CD14-positive monocyte (primary cell): ENCODE measurements at regions not wholly inside any gene's neighbourhood (a gene's known extent, or its start where the extent isn't known, plus 50 kb on each side); places are given as distances from the start of the nearest gene placed in this dataset.

Experiments used
- DNase-seq, 3 donors: peaks; one replicate each; pipeline ENCODE4 v3.0.0-alpha.2; 2011 to 2022
- H2AFZ ChIP-seq: 2 replicates; pipeline ENCODE4 v1.6.0; 2012; ENCODE audit warnings: mild to moderate bottlenecking, low read depth, low read length, inconsistent platforms; ENCODE audit not compliant: insufficient read depth, poor library complexity, severe bottlenecking
- H3K27ac ChIP-seq, 2 donors: 1 replicate in 1 of 2; 2 replicates in 1 of 2; pipeline ENCODE4 v1.5.1; 2012 to 2013; ENCODE audit warnings: low read length in 2 of 2, control low read depth in 1 of 2, inconsistent platforms in 1 of 2, low read depth in 1 of 2, mild to moderate bottlenecking in 1 of 2
- H3K27me3 ChIP-seq, 2 donors: one replicate each; pipeline versions ENCODE4 v1.6.0 to v1.6.1; 2011 to 2013; ENCODE audit warnings: low read length in 2 of 2; ENCODE audit not compliant: control insufficient read depth in 2 of 2, insufficient read depth in 2 of 2
- H3K36me3 ChIP-seq, 2 donors: replicated peaks in 1 of 2; 1 replicate in 1 of 2; 2 replicates in 1 of 2; pipeline versions ENCODE4 v1.5.1 to v1.6.1; 2012 to 2013; ENCODE audit warnings: low read length in 2 of 2, control low read depth in 1 of 2, inconsistent platforms in 1 of 2, mild to moderate bottlenecking in 1 of 2; ENCODE audit not compliant: insufficient read depth in 2 of 2, control insufficient read depth in 1 of 2
- H3K4me1 ChIP-seq, 2 donors: 1 replicate in 1 of 2; 2 replicates in 1 of 2; pipeline versions ENCODE4 v1.5.1 to v1.6.1; 2012 to 2013; ENCODE audit warnings: low read length in 2 of 2, control low read depth in 1 of 2, inconsistent platforms in 1 of 2, mild to moderate bottlenecking in 1 of 2, moderate library complexity in 1 of 2; ENCODE audit not compliant: insufficient read depth in 2 of 2, control insufficient read depth in 1 of 2
- H3K4me2 ChIP-seq: replicated peaks from 2 replicates; pipeline ENCODE3; 2012; ENCODE audit warnings: low read length, moderate library complexity, mild to moderate bottlenecking; ENCODE audit not compliant: poor library complexity, severe bottlenecking; ENCODE audit errors: extremely low read depth
- H3K4me3 ChIP-seq, 3 experiments: fragments of 200-600 bp in 1 of 3; sonication (generic) in 1 of 3; replicated peaks in 1 of 3; 1 replicate in 2 of 3; 2 replicates in 1 of 3; pipeline ENCODE4 v1.5.1; 2011 to 2013; ENCODE audit warnings: low read length in 3 of 3, mild to moderate bottlenecking in 3 of 3, control low read depth in 2 of 3, low read depth in 2 of 3, inconsistent platforms in 1 of 3, moderate library complexity in 1 of 3
- H3K79me2 ChIP-seq: 2 replicates; pipeline ENCODE4 v1.6.0; 2012; ENCODE audit warnings: mild to moderate bottlenecking, control low read depth, inconsistent platforms, low read length, moderate library complexity; ENCODE audit not compliant: insufficient read depth
- H3K9ac ChIP-seq: 2 replicates; pipeline ENCODE4 v1.6.0; 2017; ENCODE audit warnings: low read length, mild to moderate bottlenecking; ENCODE audit not compliant: insufficient read depth, poor library complexity, severe bottlenecking
- H3K9me3 ChIP-seq, 2 donors: replicated peaks in 1 of 2; 1 replicate in 1 of 2; 2 replicates in 1 of 2; pipeline versions ENCODE4 v1.5.1 to v1.6.1; 2012 to 2013; ENCODE audit warnings: low read length in 2 of 2, control low read depth in 1 of 2; ENCODE audit not compliant: control insufficient read depth in 1 of 2, insufficient read depth in 1 of 2
- H4K20me1 ChIP-seq: 2 replicates; pipeline ENCODE4 v1.6.0; 2012; ENCODE audit warnings: mild to moderate bottlenecking, low read length, control low read depth, moderate library complexity; ENCODE audit not compliant: insufficient read depth
- H3K27ac Mint-ChIP-seq, 7 donors: one replicate each; pipeline ENCODE4 v1.8.0; 2020; ENCODE audit warnings: mild to moderate bottlenecking in 7 of 7, mixed read lengths in 7 of 7, moderate library complexity in 6 of 7, inconsistent platforms in 2 of 7
- H3K27me3 Mint-ChIP-seq, 3 donors: one replicate each; pipeline ENCODE4 v1.8.0; 2021 to 2022; ENCODE audit warnings: low read depth in 3 of 3, mild to moderate bottlenecking in 3 of 3, mixed read lengths in 3 of 3, moderate library complexity in 3 of 3, inconsistent platforms in 1 of 3
- H3K36me3 Mint-ChIP-seq, 2 donors: one replicate each; pipeline ENCODE4 v1.8.0; 2020; ENCODE audit warnings: mixed read lengths in 2 of 2, inconsistent platforms in 1 of 2, mild to moderate bottlenecking in 1 of 2
- H3K4me1 Mint-ChIP-seq: one replicate; pipeline ENCODE4 v1.8.0; 2020; ENCODE audit warnings: mild to moderate bottlenecking, mixed read lengths
- H3K4me3 Mint-ChIP-seq, 2 donors: one replicate each; pipeline ENCODE4 v1.8.0; 2020; ENCODE audit warnings: mild to moderate bottlenecking in 2 of 2, mixed read lengths in 2 of 2, moderate library complexity in 1 of 2
- H3K9me3 Mint-ChIP-seq, 7 donors: one replicate each; pipeline ENCODE4 v1.8.0; 2020 to 2022; ENCODE audit warnings: mixed read lengths in 7 of 7, mild to moderate bottlenecking in 6 of 7, moderate library complexity in 6 of 7, inconsistent platforms in 2 of 7
- CTCF ChIP-seq: fragments of 200-600 bp; IDR thresholded peaks from one replicate; pipeline ENCODE4 v1.8.0; 2022; ENCODE audit warnings: antibody characterized with exemption, mild to moderate bottlenecking
- WGBS: methylation state at CpG from one replicate; pipeline ENCODE4 v1.1.5; 2013; ENCODE audit warnings: missing lambda C conversion rate; ENCODE audit not compliant: insufficient coverage; 5-methylcytosine and 5-hydroxymethylcytosine counted together
- intact Hi-C, 2 donors: fragments of 100-400 bp; cut with micrococcal nuclease; formaldehyde crosslinking; loops; one replicate each; pipeline versions ENCODE4 v1.15.0 to v1.15.1; 2023

- Histone ChIP-seq H2AFZ (no peak overlapping the region), H3K79me2 (no peaks in the 10 kb centered on the region), H3K9ac (no peak overlapping the region), H3K4me2 (no peak overlapping the region), H3K27me3 (no peaks in the 10 kb centered on the region), H3K9me3 (no peaks in the 10 kb centered on the region), H3K4me3 (no peak overlapping the region), H3K4me1 (no peaks in the 10 kb centered on the region), H4K20me1 (no peaks in the 10 kb centered on the region), H3K36me3 (no peaks in the 10 kb centered on the region), H3K27ac (no peak overlapping the region)
- H3K4me1 Mint-ChIP-seq, result no peaks in the 10 kb centered on the region
- DNase-seq, result no peak
- H3K36me3 Mint-ChIP-seq, result no peaks in the 10 kb centered on the region
- H3K9me3 Mint-ChIP-seq, result no peaks in the 10 kb centered on the region
- no peak for TF ChIP-seq CTCF
- no peaks in the 10 kb centered on the region for H3K27me3 Mint-ChIP-seq
- intact Hi-C loops, result no loop called here
- H3K27ac Mint-ChIP-seq, result no peak overlapping the region
- H3K4me3 Mint-ChIP-seq, result no peak overlapping the region
Observed at GRCh38 chr9:13358128-13358527, 78.6 kb upstream of the MPDZ start.

GRCh38 chr9:13354733-13355132 is 75.2 kb upstream of the MPDZ start:
- intact Hi-C loops, result no loop called here
- DNase-seq, result no peak
- no peaks in the 10 kb centered on the region for H3K9me3 Mint-ChIP-seq
- no peaks in the 10 kb centered on the region for H3K4me1 ChIP-seq
- H3K4me3 ChIP-seq, result no peak overlapping the region
- H3K4me2 ChIP-seq, result no peak overlapping the region
- no peaks in the 10 kb centered on the region for H3K36me3 Mint-ChIP-seq
- no peak overlapping the region for H3K4me3 Mint-ChIP-seq
- H3K9ac ChIP-seq, result no peak overlapping the region
- H3K27me3 ChIP-seq, result no peaks in the 10 kb centered on the region
- no peaks in the 10 kb centered on the region for H3K27me3 Mint-ChIP-seq
- H3K27ac ChIP-seq, result no peak overlapping the region
- H3K36me3 ChIP-seq, result no peaks in the 10 kb centered on the region
- H4K20me1 ChIP-seq, result no peaks in the 10 kb centered on the region
- H2AFZ ChIP-seq, result no peak overlapping the region
- H3K79me2 ChIP-seq, result no peaks in the 10 kb centered on the region
- no peak overlapping the region for H3K27ac Mint-ChIP-seq
- H3K9me3 ChIP-seq, result no peaks in the 10 kb centered on the region
- TF ChIP-seq CTCF, result no peak
- no peaks in the 10 kb centered on the region for H3K4me1 Mint-ChIP-seq
- WGBS, result 100% methylated on average over 1 of the region's 2 CpGs
